ENCODE measurements at regions not wholly inside any gene's neighbourhood (a gene's known extent, or its start where the extent isn't known, plus 50 kb on each side); places are given as distances from the start of the nearest gene placed in this dataset.

- Histone ChIP-seq H3K9me3 (ENCODE audit: control insufficient read depth, insufficient read depth, low read length) (no peaks in the 10 kb centered on the region), H3K27me3 (ENCODE audit: control insufficient read depth, insufficient read depth, low read length) (no peaks in the 10 kb centered on the region), H3K4me1 (ENCODE audit: control insufficient read depth, insufficient read depth, low read length) (no peaks in the 10 kb centered on the region), H3K36me3 (ENCODE audit: control insufficient read depth, insufficient read depth, low read length) (no peaks in the 10 kb centered on the region), H3K4me3 (ENCODE audit: low read length) (no peak overlapping the region), H3K27ac (ENCODE audit: low read length) (no peak overlapping the region)
- 87% methylated on average over 6 of the region's 6 CpGs for WGBS (ENCODE audit: insufficient coverage)
- Mint-ChIP-seq H3K4me3 (no peak overlapping the region), H3K4me1 (no peaks in the 10 kb centered on the region), H3K27ac (no peak overlapping the region), H3K27me3 (ENCODE audit: low read depth in 2 of 2) (peaks cover 0 to 4% of the 10 kb centered on the region in 2 donors), H3K9me3 (no peaks in the 10 kb centered on the region), H3K36me3 (no peaks in the 10 kb centered on the region)
- TF ChIP-seq, protein P1, sequence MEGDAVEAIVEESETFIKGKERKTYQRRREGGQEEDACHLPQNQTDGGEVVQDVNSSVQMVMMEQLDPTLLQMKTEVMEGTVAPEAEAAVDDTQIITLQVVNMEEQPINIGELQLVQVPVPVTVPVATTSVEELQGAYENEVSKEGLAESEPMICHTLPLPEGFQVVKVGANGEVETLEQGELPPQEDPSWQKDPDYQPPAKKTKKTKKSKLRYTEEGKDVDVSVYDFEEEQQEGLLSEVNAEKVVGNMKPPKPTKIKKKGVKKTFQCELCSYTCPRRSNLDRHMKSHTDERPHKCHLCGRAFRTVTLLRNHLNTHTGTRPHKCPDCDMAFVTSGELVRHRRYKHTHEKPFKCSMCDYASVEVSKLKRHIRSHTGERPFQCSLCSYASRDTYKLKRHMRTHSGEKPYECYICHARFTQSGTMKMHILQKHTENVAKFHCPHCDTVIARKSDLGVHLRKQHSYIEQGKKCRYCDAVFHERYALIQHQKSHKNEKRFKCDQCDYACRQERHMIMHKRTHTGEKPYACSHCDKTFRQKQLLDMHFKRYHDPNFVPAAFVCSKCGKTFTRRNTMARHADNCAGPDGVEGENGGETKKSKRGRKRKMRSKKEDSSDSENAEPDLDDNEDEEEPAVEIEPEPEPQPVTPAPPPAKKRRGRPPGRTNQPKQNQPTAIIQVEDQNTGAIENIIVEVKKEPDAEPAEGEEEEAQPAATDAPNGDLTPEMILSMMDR (IDR thresholded peaks at IDR 0.05): no peak
- DNase-seq: no peak
- intact Hi-C loops (cut with micrococcal nuclease): no loop called here
- no peak for ATAC-seq
Observed at GRCh38 chr3:66121318-66121717, 82.6 kb upstream of the MAGI1 start.

DNA sequence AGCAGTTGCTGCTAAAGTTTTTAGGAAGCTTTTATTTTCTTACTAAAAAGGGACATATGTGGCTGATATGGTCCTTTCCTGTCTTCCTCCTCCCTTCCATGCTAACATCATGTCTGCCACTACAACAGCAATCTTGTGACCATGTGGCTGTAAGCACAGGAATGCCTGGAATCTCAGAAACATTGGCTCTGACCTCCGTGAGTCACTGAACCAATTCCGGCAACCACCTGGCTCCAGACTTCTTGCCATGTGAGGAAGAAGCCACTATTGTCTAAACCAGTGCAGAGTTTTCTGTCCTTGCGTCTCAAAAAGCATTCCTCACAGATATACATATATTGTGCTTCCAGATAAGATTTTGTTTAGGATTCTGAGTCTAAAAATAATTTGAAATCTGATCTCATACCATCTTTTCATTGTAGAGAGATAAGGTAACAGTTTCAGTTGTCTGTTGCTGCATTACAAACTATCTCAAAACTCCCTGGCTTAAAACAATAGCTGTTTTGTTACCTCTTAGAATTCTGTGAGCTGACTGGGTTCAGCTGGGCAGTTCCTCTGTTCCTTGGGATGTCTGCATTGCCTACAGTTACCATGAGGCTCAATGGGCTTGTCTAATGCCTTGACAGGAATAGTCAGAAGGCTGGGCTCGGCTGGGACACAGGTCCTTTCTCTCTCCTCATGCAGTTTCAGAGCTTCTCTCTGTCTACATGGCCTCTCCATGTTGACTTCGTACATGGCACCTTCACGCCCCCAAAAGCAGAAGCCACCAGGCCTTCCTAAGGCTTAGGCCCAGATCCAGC is 77.3 kb upstream of the MAGI1 start:
- Histone ChIP-seq H3K27ac (ENCODE audit: low read length) (no peak overlapping the region), H3K9me3 (ENCODE audit: control insufficient read depth, insufficient read depth, low read length) (no peaks in the 10 kb centered on the region), H3K27me3 (ENCODE audit: control insufficient read depth, insufficient read depth, low read length) (no peaks in the 10 kb centered on the region), H3K36me3 (ENCODE audit: control insufficient read depth, insufficient read depth, low read length) (no peaks in the 10 kb centered on the region), H3K4me3 (ENCODE audit: low read length) (no peak overlapping the region), H3K4me1 (ENCODE audit: control insufficient read depth, insufficient read depth, low read length) (no peaks in the 10 kb centered on the region)
- Mint-ChIP-seq H3K36me3 (no peaks in the 10 kb centered on the region), H3K27me3 (ENCODE audit: low read depth in 2 of 2) (peaks cover 0 to 4% of the 10 kb centered on the region in 2 donors), H3K9me3 (no peaks in the 10 kb centered on the region), H3K4me1 (no peaks in the 10 kb centered on the region), H3K4me3 (no peak overlapping the region), H3K27ac (no peak overlapping the region)
- TF ChIP-seq, protein P1 (IDR thresholded peaks at IDR 0.05): no peak
- DNase-seq (no peak), ATAC-seq (no peak)
- 92% methylated on average over 5 of the region's 6 CpGs for WGBS (ENCODE audit: insufficient coverage)
- intact Hi-C loops (cut with micrococcal nuclease): no loop called here

DNA sequence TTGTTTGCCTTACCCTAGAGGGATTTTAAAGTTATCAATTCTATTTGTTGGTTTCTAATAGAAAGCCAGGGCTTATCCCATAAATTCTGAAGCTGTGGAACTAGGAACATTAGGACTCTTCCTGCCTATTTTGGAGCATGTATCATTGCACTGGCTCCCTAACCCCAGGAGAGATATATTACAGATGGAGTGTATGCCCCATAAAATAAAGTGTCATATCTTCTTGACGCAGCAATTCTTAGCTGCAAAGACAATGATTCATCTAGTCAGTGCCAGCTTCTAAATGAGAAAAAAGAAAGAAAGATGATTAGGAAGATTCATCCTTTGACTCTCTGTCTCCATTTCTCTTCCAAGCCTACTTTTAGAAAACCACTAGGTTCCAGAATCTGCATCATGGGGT is 74.8 kb upstream of the MAGI1 start:
- Histone ChIP-seq H3K4me1 (ENCODE audit: control insufficient read depth, insufficient read depth, low read length) (no peaks in the 10 kb centered on the region), H3K36me3 (ENCODE audit: control insufficient read depth, insufficient read depth, low read length) (no peaks in the 10 kb centered on the region), H3K27me3 (ENCODE audit: control insufficient read depth, insufficient read depth, low read length) (no peaks in the 10 kb centered on the region), H3K27ac (ENCODE audit: low read length) (no peak overlapping the region), H3K4me3 (ENCODE audit: low read length) (no peak overlapping the region), H3K9me3 (ENCODE audit: control insufficient read depth, insufficient read depth, low read length) (no peaks in the 10 kb centered on the region)
- Mint-ChIP-seq H3K9me3 (no peaks in the 10 kb centered on the region), H3K27me3 (ENCODE audit: low read depth in 2 of 2) (peaks cover 0 to 3% of the 10 kb centered on the region in 2 donors), H3K4me3 (no peak overlapping the region), H3K27ac (no peak overlapping the region), H3K36me3 (no peaks in the 10 kb centered on the region), H3K4me1 (no peaks in the 10 kb centered on the region)
- ATAC-seq: no peak
- intact Hi-C loops (cut with micrococcal nuclease): no loop called here
- TF ChIP-seq, protein P1 (IDR thresholded peaks at IDR 0.05): no peak
- 80% methylated on average over 1 of the region's 1 CpG for WGBS (ENCODE audit: insufficient coverage)
- DNase-seq: no peak

DNA sequence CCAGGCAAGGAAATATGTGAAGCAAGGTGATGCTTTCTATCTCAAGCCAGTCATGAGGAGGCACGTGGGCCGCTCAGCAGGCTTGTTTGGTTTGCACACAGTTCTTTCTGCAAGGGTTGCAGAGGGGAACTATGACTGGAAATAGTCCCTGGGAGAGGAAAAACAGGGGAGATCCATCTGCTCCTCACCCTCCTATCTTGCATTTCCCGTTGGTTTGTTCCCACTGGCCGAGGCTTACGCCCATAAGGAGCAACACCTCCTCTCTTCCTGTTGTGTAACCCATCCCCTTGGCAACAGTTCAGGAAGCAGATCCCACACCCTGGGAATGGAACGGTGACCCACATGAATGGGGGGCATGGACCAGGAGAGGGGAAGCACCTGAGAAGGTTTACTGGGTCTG is 72.1 kb upstream of the MAGI1 start:
- 58% methylated on average over 6 of the region's 6 CpGs for WGBS (ENCODE audit: insufficient coverage)
- intact Hi-C loops (cut with micrococcal nuclease): no loop called here
- DNase-seq (no peak), ATAC-seq (no peak)
- Histone ChIP-seq H3K4me1 (ENCODE audit: control insufficient read depth, insufficient read depth, low read length) (no peaks in the 10 kb centered on the region), H3K27me3 (ENCODE audit: control insufficient read depth, insufficient read depth, low read length) (no peaks in the 10 kb centered on the region), H3K27ac (ENCODE audit: low read length) (no peak overlapping the region), H3K9me3 (ENCODE audit: control insufficient read depth, insufficient read depth, low read length) (no peaks in the 10 kb centered on the region), H3K36me3 (ENCODE audit: control insufficient read depth, insufficient read depth, low read length) (no peaks in the 10 kb centered on the region), H3K4me3 (ENCODE audit: low read length) (no peak overlapping the region)
- Mint-ChIP-seq H3K9me3 (no peaks in the 10 kb centered on the region), H3K36me3 (no peaks in the 10 kb centered on the region), H3K27ac (no peak overlapping the region), H3K4me3 (no peak overlapping the region), H3K27me3 (ENCODE audit: low read depth in 2 of 2) (peaks cover 3 to 6% of the 10 kb centered on the region in 2 donors), H3K4me1 (no peaks in the 10 kb centered on the region)
- TF ChIP-seq, protein P1 (IDR thresholded peaks at IDR 0.05): no peak

All from natural killer cell (primary cell).